OCI-LY1 (cell line): ENCODE measurements at regions not wholly inside any gene's neighbourhood (a gene's known extent, or its start where the extent isn't known, plus 50 kb on each side); places are given as distances from the start of the nearest gene placed in this dataset.

Source experiments
- H2AFZ ChIP-seq: fragments of 200-600 bp; sonication (generic), shearing (Covaris generic); 2 replicates; pipeline ENCODE4 v1.6.0; 2014; ENCODE audit warnings: antibody characterized with exemption, mild to moderate bottlenecking, low read length
- H3F3A ChIP-seq: fragments of 200-600 bp; sonication (generic), shearing (Covaris generic); 2 replicates; pipeline ENCODE4 v1.6.0; 2014; ENCODE audit warnings: mild to moderate bottlenecking, antibody characterized with exemption, low read length, moderate library complexity; ENCODE audit not compliant: insufficient read depth
- H3K27ac ChIP-seq: fragments of 200-600 bp; sonication (generic); 2 replicates; pipeline ENCODE4 v1.5.1; 2014; ENCODE audit warnings: low read length, mixed run types, mild to moderate bottlenecking, low read depth; ENCODE audit not compliant: poor library complexity, severe bottlenecking
- H3K27me3 ChIP-seq: fragments of 200-600 bp; sonication (generic); 2 replicates; pipeline ENCODE4 v1.6.0; 2014; ENCODE audit warnings: antibody characterized with exemption, mild to moderate bottlenecking, low read length, moderate library complexity; ENCODE audit not compliant: insufficient read depth
- H3K36me3 ChIP-seq: fragments of 200-600 bp; sonication (generic); 2 replicates; pipeline ENCODE4 v1.6.1; 2014; ENCODE audit warnings: mild to moderate bottlenecking, antibody characterized with exemption, low read length, moderate library complexity, mixed read lengths; ENCODE audit not compliant: insufficient read depth
- H3K4me1 ChIP-seq: fragments of 200-600 bp; sonication (generic); 2 replicates; pipeline ENCODE4 v1.5.1; 2014; ENCODE audit warnings: mild to moderate bottlenecking, low read length, moderate library complexity; ENCODE audit not compliant: insufficient read depth, severe bottlenecking
- H3K4me2 ChIP-seq: fragments of 200-600 bp; sonication (generic), shearing (Covaris generic); 2 replicates; pipeline ENCODE4 v1.6.1; 2014; ENCODE audit warnings: low read length
- H3K4me3 ChIP-seq: fragments of 200-600 bp; sonication (generic); 2 replicates; pipeline ENCODE4 v1.5.1; 2014; ENCODE audit warnings: low read length, low read depth, mild to moderate bottlenecking, mixed read lengths; ENCODE audit not compliant: poor library complexity, severe bottlenecking
- H3K79me2 ChIP-seq: fragments of 200-600 bp; shearing (Covaris generic); 2 replicates; pipeline ENCODE4 v1.6.1; 2016; ENCODE audit warnings: mixed run types, low read length, mixed read lengths; ENCODE audit not compliant: insufficient read depth
- H3K9ac ChIP-seq: fragments of 200-600 bp; sonication (generic), shearing (Covaris generic); 2 replicates; pipeline ENCODE4 v1.6.1; 2014; ENCODE audit warnings: mild to moderate bottlenecking, low read length, mixed read lengths
- H3K9me2 ChIP-seq: fragments of 200-600 bp; sonication (generic), shearing (Covaris generic); 2 replicates; pipeline ENCODE4 v1.6.1; 2014; ENCODE audit warnings: low read depth, mild to moderate bottlenecking, low read length, mixed read lengths
- H3K9me3 ChIP-seq: fragments of 200-600 bp; shearing (Covaris generic); 2 replicates; pipeline ENCODE4 v1.6.1; 2014; ENCODE audit warnings: low read length, mixed read lengths
- H4K20me1 ChIP-seq: fragments of 200-600 bp; sonication (generic), shearing (Covaris generic); 2 replicates; pipeline ENCODE4 v1.6.0; 2016; ENCODE audit warnings: mild to moderate bottlenecking, low read length; ENCODE audit not compliant: insufficient read depth
- EZH2 ChIP-seq: fragments of 200-600 bp; sonication (generic), shearing (Covaris generic); IDR thresholded peaks from 2 replicates; pipeline ENCODE4 v1.8.0; 2017; ENCODE audit warnings: borderline replicate concordance, mixed run types, mild to moderate bottlenecking, antibody characterized with exemption, low read length, moderate library complexity, mixed read lengths
- TF ChIP-seq, protein P1 (sequence below): fragments of 200-600 bp; sonication (generic), shearing (Covaris generic); IDR thresholded peaks from 2 replicates; pipeline ENCODE4 v1.5.1; 2017; ENCODE audit warnings: mild to moderate bottlenecking, antibody characterized with exemption, low read length, moderate library complexity, mixed read lengths

- Histone ChIP-seq H3K9me2 (no peaks in the 10 kb centered on the region), H3K36me3 (no peaks in the 10 kb centered on the region), H3K4me2 (no peak overlapping the region)
Measured at GRCh38 chr7:95676691-95677090, 80.4 kb upstream of the PDK4 start.

GRCh38 chr7:95675632-95676031, 79.3 kb upstream of the PDK4 start:
- no peaks in the 10 kb centered on the region for H3K4me1 ChIP-seq
- no peak overlapping the region for H3K27ac ChIP-seq
- no peak overlapping the region for H2AFZ ChIP-seq
- no peak overlapping the region for H3K4me3 ChIP-seq
- no peaks in the 10 kb centered on the region for H3K27me3 ChIP-seq
- no peaks in the 10 kb centered on the region for H3K9me3 ChIP-seq
- no peaks in the 10 kb centered on the region for H4K20me1 ChIP-seq
- H3K9me2 ChIP-seq, result no peaks in the 10 kb centered on the region
- H3K79me2 ChIP-seq, result no peaks in the 10 kb centered on the region
- H3K9ac ChIP-seq, result no peak overlapping the region
- TF ChIP-seq, protein P1, sequence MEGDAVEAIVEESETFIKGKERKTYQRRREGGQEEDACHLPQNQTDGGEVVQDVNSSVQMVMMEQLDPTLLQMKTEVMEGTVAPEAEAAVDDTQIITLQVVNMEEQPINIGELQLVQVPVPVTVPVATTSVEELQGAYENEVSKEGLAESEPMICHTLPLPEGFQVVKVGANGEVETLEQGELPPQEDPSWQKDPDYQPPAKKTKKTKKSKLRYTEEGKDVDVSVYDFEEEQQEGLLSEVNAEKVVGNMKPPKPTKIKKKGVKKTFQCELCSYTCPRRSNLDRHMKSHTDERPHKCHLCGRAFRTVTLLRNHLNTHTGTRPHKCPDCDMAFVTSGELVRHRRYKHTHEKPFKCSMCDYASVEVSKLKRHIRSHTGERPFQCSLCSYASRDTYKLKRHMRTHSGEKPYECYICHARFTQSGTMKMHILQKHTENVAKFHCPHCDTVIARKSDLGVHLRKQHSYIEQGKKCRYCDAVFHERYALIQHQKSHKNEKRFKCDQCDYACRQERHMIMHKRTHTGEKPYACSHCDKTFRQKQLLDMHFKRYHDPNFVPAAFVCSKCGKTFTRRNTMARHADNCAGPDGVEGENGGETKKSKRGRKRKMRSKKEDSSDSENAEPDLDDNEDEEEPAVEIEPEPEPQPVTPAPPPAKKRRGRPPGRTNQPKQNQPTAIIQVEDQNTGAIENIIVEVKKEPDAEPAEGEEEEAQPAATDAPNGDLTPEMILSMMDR, result no peak
- no peak for TF ChIP-seq EZH2
- H3K4me2 ChIP-seq, result no peak overlapping the region
- H3F3A ChIP-seq, result no peaks in the 10 kb centered on the region
- H3K36me3 ChIP-seq, result no peaks in the 10 kb centered on the region

More at GRCh38 chr7:95676691-95677090, 80.4 kb upstream of the PDK4 start:
- no peaks in the 10 kb centered on the region for H3K4me1 ChIP-seq
- no peak overlapping the region for H3K27ac ChIP-seq
- no peak overlapping the region for H3K9ac ChIP-seq
- H3F3A ChIP-seq, result no peaks in the 10 kb centered on the region
- H2AFZ ChIP-seq, result no peak overlapping the region
- no peaks in the 10 kb centered on the region for H3K9me3 ChIP-seq
- H3K4me3 ChIP-seq, result no peak overlapping the region
- H3K79me2 ChIP-seq, result no peaks in the 10 kb centered on the region
- no peaks in the 10 kb centered on the region for H4K20me1 ChIP-seq
- no peak for TF ChIP-seq EZH2
- TF ChIP-seq, protein P1, result no peak
- H3K27me3 ChIP-seq, result no peaks in the 10 kb centered on the region

DNA sequence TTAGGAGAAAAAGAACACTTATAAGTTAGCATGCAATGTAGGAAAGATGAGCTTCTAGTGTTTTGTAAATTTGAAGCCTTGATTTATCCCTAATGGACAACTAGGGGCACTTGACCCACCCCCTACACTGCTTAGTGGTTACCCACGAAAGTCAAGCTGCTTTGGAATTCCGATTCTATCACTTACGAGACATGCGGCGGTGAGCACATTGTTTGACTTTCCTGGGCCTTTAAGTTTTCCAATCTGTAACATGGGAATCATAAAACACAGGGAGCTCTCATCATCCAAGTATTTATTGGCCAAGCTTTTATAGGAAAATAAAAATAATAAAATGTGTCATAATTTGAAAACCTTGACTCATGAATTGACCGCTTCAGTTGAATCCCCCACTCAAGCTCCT, 78.7 kb upstream of the PDK4 start:
- Histone ChIP-seq H3F3A (no peaks in the 10 kb centered on the region), H3K27ac (no peak overlapping the region), H3K9me2 (no peaks in the 10 kb centered on the region), H2AFZ (no peak overlapping the region), H3K4me1 (no peaks in the 10 kb centered on the region), H3K79me2 (no peaks in the 10 kb centered on the region), H4K20me1 (no peaks in the 10 kb centered on the region), H3K9ac (no peak overlapping the region), H3K27me3 (no peaks in the 10 kb centered on the region), H3K4me3 (no peak overlapping the region), H3K9me3 (no peaks in the 10 kb centered on the region), H3K36me3 (no peaks in the 10 kb centered on the region), H3K4me2 (no peak overlapping the region)
- TF ChIP-seq, protein P1, result no peak
- TF ChIP-seq EZH2, result no peak
